Activated T-helper 9 cell treated with anti-CD3 and anti-CD28 coated beads, Interleukin-2, amount 50 U/mL, for 16 hours (primary cell): ENCODE measurements at regions not wholly inside any gene's neighbourhood (a gene's known extent, or its start where the extent isn't known, plus 50 kb on each side); places are given as distances from the start of the nearest gene placed in this dataset.
"Not testable (repeated sequence)": the region's sequence is repeated elsewhere in the genome, so short reads cannot be mapped to it uniquely, and the experiment has no call there.

Experiments
- DNase-seq: peaks from one replicate; pipeline ENCODE4 v3.0.0-alpha.2; 2020; ENCODE audit warnings: low read depth

DNA sequence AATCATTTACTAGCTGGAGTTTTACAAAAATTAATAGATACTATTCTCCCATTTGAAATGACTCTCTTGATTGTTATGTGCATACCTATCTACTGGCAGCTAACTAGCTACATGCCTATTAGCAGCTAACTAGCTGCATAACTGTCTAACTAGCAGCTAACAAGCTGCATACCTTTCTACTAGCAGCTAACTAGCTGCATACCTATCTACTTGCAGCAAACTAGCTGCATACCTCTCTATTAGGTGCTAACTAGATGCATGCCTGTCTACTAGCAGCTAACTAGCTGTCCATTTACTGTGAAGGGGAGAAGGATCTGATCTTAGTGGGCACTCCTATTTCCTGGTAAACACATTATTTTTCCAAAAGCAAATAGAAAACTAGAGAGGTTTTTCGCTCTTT, 439.4 kb upstream of the PFKP start:
- no peak for DNase-seq

- no peak for DNase-seq
These were observed 442.3 kb upstream of the PFKP start for GRCh38 chr10:2625094-2625493.

- DNase-seq, result no peak
These were observed 443.6 kb upstream of the PFKP start for GRCh38 chr10:2623675-2624274.

DNA sequence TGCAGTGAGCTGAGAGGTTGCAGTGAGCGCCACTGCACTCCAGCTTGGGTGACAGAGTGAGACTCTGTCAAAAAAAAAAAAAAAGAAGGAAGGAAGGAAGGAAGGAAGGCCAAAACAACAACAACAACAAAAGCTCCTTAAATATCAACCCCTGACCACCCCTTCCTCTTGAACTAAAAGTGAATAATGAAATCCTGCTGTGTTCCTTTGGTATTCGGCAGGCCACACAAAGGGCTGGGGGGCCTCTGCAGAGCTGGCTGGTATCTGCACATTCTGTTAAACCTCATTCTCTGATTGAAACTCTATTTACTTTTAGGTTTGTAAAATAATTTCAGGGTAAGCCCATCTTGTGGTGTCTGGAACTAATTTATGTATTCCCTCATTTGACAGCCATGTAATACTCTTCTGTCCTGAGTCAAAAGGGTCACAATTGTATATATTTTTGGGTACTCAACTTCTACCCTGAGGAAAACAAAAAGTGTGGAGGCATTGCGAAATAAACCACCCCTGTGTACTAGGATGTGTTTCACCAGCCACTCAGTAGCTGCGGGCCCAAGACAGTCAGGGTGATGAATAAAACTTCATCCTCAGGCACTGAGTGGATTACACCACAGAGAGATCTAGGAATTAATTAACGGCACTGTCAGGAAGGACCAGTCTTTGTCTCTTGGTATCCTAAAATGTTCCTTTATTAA, 446.4 kb upstream of the PFKP start:
- DNase-seq, result no peak

DNA sequence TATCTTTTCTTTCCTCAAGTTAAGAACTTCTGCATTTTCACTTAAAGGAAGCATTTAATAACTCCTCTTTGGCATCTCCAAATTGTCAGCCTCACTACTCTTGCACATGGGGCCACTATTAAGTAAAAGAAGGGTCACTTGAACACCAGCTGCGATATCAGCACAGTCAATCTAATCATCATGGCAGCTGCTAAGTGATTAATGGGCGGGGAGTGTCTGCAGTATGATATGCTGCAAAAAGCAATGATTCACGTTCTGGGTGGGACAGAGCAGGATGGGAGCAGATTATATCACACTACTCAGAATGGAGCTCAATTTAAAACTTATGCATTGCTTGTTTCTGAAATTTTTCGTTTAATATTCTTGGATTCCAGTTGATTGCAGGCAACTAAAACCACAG, 447.4 kb upstream of the PFKP start:
- DNase-seq, result no peak

DNA sequence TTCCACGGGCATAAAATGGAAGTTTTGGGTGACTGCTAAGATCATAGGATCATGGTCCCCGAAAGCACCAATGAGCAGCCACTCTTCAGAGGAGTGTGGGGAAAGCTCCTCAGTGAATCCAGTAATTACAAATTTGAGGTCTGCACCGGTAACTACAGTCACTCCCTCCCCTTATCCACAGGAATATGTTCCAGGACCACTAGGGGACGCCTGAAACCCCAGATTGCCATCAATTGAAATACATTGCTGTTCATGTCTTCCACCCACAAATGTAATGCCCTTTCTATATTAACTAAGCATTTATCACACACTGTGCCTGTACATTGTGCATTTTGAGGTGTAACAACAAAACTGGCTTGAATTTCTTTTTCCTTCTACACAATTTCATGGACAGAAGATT, 447.9 kb upstream of the PFKP start:
- DNase-seq, result no peak

DNA sequence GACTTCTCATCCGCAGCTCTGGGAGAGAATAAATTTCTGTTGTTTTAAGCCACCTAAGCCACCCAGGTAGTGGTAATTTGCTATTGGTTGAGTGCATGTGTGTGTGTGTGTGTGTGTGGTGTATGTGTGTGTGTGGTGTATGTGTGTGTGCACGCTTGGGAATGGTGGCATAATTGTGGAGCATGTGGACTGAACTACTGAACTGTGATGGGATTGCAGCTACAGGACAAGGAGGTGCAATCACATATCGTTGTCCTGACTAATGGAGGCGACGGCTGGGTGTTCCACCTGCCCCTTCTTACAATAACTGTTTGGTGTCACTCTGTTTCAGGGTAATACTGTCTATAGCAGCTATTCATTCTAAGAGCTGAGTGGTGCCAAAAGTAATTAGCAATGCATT, 448.7 kb upstream of the PFKP start:
- DNase-seq, result no peak

DNA sequence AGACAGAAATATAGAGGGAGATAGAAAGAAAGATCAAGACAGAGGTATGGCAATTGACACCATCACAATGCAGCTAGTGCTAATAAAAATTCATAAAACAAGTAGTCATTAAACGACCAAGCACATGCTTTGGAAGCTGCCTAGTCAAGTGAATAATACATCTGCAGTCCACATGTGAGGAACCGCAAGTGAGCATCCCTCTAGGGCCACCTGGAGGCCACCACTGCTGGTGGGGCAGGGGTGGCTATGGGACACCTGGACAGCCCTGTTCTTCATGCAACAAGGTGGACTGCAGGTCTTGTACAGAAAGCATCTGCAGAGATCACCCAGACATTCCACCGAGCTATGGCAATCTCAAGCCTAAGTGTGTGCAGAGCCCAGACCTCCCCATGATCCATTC, 451.1 kb upstream of the PFKP start:
- no peak for DNase-seq

DNA sequence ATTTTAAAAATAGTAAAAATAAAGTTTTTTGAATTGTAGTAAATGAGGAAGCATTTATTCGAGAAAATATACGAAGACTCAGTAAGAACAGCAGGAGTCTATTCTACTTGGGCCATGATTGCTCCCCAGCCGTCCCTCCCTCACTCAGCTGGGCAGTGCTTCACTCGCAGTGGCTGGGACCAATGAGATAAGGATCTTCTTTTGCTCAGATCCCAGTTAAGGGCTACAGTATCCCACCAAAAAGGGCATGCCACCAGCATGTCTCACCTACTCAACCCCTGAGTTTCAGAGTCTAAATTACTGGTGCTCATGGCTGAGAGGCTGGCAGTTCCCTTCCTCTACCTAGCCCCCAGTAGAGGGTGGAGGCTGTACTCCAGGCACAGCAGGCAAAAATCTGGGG, 455.7 kb upstream of the PFKP start:
- DNase-seq, result no peak

DNA sequence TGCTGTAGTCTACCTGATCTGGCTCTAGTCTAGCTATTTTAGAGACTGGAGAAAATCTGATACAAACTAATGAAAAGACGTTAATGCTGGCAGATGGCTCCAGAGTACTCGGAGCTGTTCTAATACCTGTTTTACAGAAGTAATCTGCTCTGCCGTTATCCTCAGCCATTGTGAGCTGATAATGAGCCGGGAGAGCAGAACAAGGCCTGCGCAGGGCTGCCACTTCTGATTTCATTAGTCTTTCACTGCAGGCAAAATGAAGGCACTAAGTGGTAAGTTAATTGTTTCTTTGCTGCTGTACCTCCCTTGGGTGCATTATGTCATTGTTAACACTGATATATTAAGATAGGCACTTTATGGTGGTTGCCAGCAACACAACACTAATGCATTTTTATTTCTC, 456.4 kb upstream of the PFKP start:
- DNase-seq, result no peak

DNA sequence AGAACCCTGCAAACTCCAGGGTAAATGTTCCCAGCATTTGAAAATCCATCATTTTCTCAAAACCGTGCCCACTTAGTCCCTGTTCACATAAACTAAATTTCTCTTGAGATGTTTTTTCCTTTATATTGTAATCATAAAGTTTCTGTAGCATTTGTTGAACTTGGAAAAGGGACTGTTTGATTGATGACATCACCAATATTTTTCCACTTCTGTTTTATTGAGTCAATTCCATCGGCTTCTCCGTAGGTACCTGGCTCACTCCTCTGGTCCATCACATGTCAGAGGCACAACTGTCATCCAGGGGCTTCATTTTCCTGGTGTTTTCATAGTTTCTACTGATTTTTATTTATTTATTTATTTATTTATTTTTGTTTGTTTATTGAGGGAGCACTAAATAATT, 462.5 kb upstream of the PFKP start:
- DNase-seq, result no peak

- DNase-seq, result no peak
These were observed 467.8 kb upstream of the PFKP start for GRCh38 chr10:2599571-2599970.

DNA sequence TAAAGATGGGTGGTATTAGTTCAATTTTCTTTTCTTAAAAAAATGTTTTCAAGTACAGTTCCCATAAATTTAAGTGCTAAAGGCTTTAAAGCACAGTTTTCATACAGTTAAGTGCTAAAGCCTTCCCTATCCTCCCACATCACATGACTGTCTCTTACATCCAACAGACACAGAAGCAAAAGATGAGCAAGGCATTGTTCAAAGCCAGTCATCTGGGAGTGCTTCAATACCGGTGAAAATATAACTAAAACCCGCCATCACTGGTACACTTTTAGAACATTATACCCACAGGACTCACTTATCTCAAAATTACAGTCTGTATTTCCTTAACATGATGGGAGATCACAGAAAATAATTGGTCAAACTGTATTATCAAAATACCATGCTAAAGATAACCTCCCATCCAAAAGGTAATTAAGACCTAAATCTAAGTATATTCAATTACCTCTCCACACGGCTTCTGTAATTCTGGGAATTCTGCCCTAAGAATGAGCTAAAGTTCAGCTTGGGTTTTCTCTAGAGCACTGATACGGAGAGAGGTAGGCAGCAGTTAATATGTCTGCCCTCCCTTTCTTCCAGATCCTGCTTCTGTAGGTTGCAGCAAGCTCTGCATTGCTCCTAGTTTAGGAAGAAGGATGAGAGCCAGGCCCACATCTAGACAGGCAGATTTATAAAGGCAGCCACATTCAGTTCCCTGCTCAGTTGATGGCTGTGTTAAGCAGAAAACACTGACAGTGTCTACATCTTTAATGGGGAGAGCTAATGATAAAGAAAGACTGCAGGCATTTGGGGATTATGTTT, 474.8 kb upstream of the PFKP start:
- DNase-seq, result no peak

- no peak for DNase-seq
These were observed 478.2 kb upstream of the PFKP start for GRCh38 chr10:2589196-2589595.

DNA sequence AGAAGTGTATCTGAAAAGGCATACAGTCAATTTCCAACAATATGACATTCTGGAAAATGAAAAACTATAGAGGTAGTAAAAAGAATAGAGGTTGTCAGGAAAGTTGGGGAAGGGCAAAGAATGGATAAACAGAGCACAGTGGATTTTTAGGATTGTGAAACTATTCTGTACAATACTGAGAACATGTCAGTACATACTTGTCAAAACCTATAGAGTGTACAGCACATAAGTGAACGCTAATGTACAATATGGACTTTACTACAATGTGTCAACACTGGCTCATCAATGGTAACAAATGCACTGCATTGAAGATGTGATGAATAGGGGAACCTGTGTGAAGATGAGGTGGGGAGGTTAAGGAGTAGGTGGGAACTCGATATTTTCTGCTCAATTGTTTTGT, 483.0 kb upstream of the PFKP start:
- no peak for DNase-seq

DNA sequence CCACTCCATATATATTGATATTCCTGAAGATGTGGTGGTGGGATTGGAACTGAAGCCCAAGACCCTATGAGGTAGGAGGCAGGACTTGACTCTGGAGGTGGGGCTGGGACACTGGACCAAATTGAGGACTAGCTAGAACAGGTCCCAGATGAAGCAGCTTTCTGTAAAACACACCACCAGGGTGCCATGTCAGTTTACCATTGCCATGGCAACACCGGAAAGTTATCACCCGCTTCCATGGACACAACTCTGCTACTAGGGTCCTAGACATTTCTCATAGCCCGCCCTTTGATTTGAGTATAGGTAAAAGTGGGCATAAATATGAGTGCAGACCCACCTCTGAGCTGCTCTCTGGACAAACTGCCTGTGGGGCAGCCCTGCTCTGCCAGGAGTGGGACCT, 490.5 kb upstream of the PFKP start:
- no peak for DNase-seq

DNA sequence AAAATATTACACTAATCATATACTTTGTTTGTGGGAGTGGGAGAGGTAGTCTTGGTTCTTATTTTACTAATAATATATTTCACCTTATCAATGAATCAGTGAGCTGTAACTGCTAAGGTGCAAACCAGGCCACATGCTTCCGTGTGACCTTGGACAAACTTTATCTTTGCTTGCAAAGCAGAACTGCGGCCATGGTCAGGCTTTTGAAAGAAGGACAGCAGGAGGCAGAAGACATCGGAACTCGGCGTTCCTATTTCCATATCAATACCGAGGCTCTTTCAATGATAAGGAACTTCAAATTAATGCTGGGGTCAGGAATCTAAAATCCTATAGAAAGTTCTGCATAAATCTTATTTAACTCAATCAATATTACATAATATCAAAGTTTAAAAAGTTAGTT, 491.9 kb upstream of the PFKP start:
- no peak for DNase-seq

GRCh38 chr10:2572611-2573010, 494.7 kb upstream of the PFKP start:
- no peak for DNase-seq

DNA sequence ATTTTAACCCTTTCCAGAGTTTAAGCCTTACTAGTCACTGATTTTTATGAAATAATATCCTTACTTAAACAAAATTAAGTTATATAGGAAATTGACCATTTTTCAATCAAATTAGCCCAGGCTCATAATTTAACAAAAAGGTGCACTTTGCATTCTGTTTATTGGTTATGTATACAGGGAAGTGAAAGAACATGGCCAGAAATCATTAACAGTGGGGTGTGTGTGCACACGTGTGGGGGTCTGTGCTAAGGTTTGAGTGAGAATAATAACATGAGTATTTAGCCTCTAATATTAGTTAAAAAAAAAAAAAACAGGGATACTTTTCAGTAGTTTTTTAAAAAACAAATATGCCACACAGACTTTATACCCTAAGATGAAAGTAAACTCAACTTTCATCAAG, 510.5 kb upstream of the PFKP start:
- DNase-seq, result no peak

DNA sequence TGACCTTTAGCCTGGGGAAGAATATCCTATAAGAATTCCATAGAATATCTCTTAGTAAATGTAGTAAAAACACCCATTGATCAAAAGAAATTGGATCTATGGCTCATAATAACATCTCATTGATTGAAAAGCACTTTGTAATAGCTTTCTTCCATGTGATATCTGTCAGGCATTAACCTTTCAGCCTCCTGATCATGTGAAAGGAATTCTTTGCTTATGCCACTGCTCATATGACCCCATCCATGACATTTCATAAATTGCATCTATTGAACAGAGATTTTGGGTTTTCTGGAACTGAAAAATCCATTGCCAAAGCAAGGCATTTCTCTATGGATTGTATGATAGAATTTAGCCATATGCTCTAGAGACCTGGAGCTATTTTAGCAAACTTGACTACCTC, 519.3 kb upstream of the PFKP start:
- no peak for DNase-seq

DNA sequence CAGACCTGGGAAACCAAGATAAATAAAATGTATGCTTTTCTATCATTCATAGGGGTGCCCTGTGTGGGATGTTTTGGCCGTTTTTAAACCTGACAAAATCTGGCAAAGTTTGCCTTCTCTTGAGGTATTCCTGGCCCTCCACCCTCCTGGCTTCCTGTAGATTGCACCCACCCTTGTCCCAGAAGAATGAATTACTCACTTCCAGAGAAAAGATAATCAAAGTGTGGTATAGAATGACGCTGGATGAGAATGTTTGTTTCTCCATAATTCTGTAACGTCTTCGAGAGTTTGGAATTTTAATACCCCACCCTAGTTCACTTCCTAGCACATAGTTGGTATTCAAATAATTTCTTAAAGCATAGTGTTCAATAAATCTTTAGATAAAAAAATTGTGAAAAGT, 519.7 kb upstream of the PFKP start:
- no peak for DNase-seq

DNA sequence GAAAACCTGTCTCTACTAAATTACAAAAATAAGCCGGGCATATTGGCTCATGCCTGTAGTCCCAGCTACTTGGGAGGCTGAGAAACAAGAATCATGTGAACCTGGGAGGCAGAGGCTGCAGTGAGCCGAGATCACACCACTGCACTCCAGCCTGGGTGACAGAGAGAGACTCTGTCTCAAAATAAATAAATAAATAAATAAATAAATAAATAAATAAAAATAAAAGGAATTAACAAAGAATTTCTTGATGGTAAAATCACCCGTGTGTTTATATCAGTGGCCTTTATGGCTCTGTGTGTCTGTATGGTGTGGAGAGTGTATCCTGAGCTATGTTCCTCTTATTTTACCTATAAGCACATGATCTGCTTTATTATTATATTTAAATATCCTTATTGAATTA, 520.5 kb upstream of the PFKP start:
- not testable (repeated sequence) for DNase-seq

DNA sequence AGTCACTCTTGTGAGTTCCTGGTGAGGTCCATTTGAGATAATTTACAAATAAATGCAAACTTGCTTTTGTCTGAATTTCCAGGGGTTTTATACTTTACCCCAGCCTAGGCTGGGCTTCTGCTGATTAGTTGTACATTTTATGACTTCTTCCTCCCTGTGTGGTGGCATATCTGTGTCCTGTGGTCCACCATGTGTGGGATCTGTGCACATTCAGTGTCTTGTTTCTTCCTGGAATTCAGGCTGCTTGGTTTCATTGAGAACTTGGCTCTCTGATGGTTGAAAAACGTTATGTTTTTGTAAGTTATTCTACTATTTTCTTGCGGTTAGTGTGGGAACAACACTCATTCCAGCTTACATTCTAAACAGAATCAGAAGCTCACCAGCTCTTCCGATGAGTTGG, 523.4 kb upstream of the PFKP start:
- no peak for DNase-seq
